ENCODE measurements at regions not wholly inside any gene's neighbourhood (a gene's known extent, or its start where the extent isn't known, plus 50 kb on each side); places are given as distances from the start of the nearest gene placed in this dataset.
"Not testable (repeated sequence)": the region's sequence is repeated elsewhere in the genome, so short reads cannot be mapped to it uniquely, and the experiment has no call there.

DNA sequence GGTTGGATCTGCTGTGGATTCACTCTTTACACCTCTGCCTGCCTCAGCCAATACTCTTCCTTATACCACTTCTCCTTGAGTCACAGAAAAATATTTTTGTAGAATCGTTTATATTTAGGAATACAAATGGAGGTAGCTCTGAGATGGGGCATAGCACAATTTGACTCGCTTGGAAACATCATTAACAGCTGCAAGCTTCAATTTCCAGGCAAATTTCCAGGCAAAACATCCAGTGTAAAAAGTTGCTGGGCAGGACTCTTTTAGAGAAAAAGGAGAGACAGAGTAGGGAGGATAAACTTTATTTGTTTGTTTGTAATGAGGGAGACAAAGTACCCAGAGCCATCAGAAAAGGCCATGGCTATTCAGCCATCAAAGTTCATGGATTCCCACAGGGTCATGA is 74.4 kb upstream of the SOX11 start:
- DNase-seq (ENCODE audit: low read depth) = no peak

DNA sequence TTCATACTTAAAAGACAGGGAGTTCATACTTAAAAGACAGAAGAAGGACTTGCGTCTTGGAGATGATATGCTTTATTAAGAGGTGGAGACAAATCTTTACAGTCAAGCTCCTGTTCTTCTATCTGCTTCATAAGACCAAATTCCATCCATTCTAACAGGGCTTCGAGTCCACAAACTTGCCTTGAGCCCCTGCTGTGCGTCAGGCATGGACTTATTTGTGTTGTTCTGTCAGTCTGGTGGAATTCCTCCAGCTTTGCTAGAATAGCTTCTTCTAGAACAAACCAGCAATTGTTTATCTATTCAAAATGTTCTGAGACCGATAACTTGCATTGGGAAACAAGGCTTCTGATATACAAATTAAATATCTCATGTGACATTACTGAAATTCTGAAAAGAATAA is 73.9 kb upstream of the SOX11 start:
- no peak for DNase-seq (ENCODE audit: low read depth)

DNA sequence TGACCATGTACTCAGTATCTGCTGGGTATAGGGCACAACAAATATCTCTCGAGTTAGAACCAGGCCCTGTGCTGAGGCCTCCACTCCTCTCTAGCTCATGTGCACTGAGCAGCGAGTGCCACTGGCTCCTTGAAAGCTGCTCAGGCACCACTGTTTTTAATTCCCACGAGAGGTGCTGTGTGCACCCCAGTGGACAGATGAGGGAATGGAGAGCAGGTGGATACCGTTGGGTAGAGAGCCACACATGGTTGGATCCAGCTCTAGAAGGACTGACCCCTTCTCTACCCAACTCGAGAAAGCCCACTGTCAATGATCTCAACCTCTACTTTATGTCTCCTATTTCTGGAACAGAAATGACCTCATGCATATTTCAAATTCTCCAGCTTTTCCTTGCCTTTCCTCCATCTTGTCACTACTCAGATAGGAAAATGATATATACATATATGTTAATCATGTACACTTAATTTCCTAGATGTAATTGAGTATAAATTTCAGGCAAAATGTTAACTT is 66.6 kb upstream of the SOX11 start:
- DNase-seq (ENCODE audit: low read depth) = not testable (repeated sequence)

DNA sequence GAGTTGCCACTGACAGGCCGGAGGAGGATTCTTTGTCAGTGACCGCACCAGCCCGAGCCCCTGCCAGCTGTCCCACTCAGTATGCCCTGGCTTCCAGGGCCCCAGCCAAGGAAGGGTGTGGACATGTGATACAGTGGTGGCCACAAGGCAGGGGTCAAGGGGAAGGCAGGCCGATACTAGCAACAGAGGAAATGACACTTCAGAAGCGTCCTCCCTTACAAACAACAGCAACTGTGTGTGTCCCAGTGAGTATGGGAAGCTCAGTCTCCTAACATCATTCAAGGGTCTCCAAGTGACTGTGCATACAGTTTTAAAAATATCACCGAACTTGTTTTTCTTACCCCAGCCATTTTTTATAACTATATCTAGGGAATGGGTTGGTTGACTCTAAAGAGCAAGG is 63.7 kb upstream of the SOX11 start:
- DNase-seq (ENCODE audit: low read depth) = not testable (repeated sequence)

- not testable (repeated sequence) for DNase-seq (ENCODE audit: low read depth)
Measured at GRCh38 chr2:5629510-5629909, 62.7 kb upstream of the SOX11 start.

GRCh38 chr2:5637051-5637450 is 55.1 kb upstream of the SOX11 start:
- DNase-seq (ENCODE audit: low read depth) = not testable (repeated sequence)

All from iris pigment epithelial cell (primary cell).